ENCODE measurements at regions not wholly inside any gene's neighbourhood (a gene's known extent, or its start where the extent isn't known, plus 50 kb on each side); places are given as distances from the start of the nearest gene placed in this dataset.

GRCh38 chr4:8775751-8776355, 95.8 kb downstream of the HMX1 start:
- DNase-seq (ENCODE audit: extremely low read depth in 1 of 11, low read depth in 9 of 11, low spot score in 4 of 11), result no peak

- DNase-seq (ENCODE audit: extremely low read depth in 1 of 11, low read depth in 9 of 11, low spot score in 4 of 11), result no peak
Observed at GRCh38 chr4:8775121-8775520, 96.5 kb downstream of the HMX1 start.

GRCh38 chr4:8774071-8774470, 97.6 kb downstream of the HMX1 start:
- no peak for DNase-seq (ENCODE audit: extremely low read depth in 1 of 11, low read depth in 9 of 11, low spot score in 4 of 11)

DNA sequence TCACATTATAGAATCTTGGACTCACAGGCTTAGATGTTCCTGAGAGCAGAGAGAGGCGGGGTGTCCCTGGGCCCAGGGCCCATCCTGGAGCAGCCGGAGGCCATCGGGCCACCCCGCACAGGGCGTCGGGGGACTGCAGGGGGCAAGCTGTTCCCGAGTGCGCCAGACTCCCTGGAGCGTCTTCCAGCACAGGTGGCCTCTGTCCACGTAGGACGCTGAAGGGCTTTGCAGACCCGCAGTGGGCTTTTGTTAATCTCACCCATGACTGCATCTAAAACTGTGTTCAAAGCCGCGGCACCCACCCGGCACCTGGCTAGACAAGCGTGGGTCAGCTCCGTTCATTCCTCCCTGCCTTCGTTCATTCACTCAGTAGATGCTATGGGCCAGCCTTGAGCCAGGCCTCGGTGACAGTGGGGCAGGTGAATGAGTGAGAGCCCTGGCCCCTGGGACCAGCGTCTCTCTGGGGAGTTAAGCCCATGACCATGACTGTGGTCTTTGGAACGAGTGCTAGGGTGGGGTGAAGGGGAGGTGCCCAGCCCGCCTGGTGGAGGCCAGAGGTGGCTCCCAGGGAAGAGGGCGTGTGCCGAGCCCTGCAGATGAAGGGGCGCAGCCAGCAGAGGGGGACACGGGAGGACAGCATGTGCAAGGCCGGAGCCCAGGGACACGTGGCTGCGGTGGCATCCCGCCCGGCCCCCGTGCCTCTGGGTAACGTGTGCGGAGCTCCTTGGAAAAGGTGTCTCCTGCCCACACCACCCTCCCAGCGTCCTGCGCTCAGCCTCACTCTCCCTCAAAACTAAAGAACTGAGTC, 98.3 kb downstream of the HMX1 start:
- DNase-seq (ENCODE audit: extremely low read depth in 1 of 11, low read depth in 9 of 11, low spot score in 4 of 11), result no peak

DNA sequence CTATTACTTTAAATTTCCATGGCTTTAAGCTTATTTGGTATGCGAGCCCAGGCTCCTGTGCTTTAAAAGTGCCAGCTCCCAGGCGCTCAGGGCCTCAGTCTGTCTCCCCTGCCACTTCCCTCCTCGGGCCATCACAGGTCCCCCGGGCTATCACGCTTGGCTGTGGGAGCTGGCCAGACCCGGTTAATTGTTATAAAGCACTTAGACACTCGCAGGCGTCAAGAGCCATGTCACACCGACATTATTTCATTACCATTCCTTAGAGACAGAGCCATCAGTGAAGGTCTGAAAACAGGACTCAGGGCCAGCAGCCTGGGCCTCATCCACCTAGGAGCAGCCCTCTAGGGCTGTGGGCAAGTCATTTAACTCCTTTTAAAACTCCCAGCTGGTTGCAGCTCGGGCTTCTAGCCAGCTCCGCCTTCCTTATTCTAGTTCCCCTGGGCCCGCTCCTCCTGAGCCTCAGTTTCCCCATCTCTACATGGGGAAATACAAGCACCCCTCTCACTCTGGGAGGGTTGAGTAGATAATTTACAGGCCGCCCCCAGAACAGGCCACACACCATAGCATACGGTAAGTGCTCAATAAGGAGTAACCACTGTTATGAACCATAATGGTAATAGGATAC, 99.0 kb downstream of the HMX1 start:
- no peak for DNase-seq (ENCODE audit: extremely low read depth in 1 of 11, low read depth in 9 of 11, low spot score in 4 of 11)

GRCh38 chr4:8771666-8772065, 100.0 kb downstream of the HMX1 start:
- DNase-seq (ENCODE audit: extremely low read depth in 1 of 11, low read depth in 9 of 11, low spot score in 4 of 11), result no peak

DNA sequence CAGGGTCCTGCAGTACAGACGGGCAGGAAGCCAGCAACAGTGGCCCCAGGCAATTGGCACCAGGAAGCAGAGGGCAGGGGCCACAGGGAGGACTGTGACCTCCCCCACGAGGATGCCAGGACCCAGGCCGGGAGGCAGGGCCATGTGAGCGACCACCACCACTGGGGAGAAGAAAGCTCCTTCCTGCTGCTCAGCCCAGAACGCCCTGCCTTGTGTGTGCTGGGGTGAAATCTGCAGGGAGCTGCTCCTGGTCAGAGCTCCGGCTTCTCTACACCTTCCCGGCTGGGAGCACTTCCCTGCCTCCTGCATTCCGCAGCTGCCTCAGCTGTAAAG, 100.4 kb downstream of the HMX1 start:
- DNase-seq (ENCODE audit: extremely low read depth in 1 of 11, low read depth in 9 of 11, low spot score in 4 of 11), result no peak

DNA sequence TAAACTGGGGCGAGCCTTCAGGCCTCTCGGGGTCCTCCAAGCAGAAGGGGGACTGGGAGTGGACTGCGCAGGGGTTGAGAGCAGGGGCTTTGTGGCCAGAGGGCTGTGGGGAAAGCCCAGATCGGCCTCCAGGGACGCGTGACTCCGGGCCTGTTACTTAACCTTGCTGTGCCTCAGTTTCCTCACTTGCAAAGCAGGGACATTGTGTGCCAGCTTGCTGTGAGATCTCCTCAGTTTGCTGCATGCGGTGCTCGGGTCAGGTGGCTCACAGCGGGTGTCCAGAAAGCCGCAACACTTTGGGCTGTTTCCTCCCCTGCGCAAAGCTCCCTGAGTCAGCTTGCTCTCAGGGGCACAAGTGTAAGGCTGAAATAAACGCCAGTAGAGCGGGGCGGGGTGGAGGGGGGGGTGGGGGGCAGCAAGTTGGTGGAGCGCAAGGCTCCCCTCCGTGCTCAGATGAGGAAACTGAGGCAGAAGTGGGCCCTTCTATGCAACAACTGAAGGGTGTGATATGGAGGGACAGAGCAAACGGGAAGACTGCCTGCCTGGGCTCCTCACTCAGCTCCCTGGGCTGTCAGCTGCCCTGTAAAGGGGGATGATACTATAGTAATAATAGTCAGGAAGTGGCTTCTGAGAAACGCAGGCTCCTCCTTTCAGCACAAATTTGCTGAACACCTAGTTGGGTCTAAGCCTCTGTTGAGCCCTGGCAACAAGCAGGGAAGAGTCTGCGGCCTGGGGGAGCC, 101.0 kb downstream of the HMX1 start:
- no peak for DNase-seq (ENCODE audit: extremely low read depth in 1 of 11, low read depth in 9 of 11, low spot score in 4 of 11)

DNA sequence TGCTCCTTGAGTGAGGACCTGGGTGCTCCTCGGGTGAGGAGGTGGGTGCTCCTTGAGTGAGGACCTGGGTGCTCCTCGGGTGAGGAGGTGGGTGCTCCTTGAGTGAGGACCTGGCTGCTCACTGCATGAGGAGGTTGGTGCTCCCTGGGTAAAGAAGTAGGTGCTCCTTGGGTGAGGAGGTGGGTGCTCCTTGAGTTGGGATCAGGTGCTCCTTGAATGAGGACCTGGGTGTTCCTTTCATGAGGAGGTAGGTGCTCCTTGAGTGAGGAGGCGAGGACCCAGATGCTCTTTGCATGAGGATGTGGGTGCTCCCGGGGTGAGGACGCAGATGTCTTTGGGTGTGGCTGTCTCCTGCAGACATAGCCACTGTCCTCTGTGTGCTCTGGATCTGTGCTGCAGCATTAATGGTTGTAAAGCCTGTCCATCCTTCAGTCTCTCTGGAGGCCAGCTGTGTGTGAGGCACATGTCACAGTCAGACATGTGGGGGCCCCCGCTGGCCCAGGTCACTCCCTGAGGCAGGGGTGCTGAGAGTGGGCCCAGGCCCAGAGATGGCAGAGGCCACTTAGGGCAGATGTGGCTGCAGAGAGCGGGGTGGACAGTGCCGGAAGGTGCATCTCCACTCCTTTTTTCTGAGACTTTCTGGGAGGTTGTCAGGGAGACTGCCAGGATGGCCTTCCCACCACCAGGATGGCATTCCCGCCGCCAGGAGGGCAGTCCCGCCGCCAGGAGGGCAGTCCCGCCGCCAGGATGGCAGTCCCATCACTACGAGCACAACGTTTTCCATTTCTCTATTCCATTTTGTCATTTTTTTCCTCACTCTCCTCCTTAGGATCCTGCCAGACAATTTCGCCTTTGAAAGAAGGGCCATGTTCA, 101.8 kb downstream of the HMX1 start:
- DNase-seq (ENCODE audit: extremely low read depth in 1 of 11, low read depth in 9 of 11, low spot score in 4 of 11), result no peak

GRCh38 chr4:8768357-8768999, 103.2 kb downstream of the HMX1 start:
- DNase-seq (ENCODE audit: extremely low read depth in 1 of 11, low read depth in 9 of 11, low spot score in 4 of 11), result no peak

DNA sequence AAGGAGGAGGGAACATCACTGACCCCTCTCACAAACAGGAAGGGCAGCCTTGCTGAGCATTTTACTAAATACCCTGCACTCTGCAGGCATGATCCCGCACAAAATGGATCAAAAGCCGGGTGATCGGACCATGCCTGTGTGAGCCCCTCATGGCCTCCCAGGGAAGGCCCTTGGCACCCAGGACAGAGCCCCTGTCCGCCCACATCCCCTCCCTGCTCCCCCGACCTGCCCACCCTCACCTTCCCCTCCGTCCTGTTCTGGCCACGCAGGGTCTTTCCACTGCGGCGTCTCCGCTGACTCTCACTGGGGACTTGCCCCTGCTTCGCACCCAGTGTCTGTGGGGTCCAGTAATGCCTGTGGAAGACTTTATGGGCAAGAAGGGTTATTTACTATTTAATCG, 105.0 kb downstream of the HMX1 start:
- no peak for DNase-seq (ENCODE audit: extremely low read depth in 1 of 11, low read depth in 9 of 11, low spot score in 4 of 11)

DNA sequence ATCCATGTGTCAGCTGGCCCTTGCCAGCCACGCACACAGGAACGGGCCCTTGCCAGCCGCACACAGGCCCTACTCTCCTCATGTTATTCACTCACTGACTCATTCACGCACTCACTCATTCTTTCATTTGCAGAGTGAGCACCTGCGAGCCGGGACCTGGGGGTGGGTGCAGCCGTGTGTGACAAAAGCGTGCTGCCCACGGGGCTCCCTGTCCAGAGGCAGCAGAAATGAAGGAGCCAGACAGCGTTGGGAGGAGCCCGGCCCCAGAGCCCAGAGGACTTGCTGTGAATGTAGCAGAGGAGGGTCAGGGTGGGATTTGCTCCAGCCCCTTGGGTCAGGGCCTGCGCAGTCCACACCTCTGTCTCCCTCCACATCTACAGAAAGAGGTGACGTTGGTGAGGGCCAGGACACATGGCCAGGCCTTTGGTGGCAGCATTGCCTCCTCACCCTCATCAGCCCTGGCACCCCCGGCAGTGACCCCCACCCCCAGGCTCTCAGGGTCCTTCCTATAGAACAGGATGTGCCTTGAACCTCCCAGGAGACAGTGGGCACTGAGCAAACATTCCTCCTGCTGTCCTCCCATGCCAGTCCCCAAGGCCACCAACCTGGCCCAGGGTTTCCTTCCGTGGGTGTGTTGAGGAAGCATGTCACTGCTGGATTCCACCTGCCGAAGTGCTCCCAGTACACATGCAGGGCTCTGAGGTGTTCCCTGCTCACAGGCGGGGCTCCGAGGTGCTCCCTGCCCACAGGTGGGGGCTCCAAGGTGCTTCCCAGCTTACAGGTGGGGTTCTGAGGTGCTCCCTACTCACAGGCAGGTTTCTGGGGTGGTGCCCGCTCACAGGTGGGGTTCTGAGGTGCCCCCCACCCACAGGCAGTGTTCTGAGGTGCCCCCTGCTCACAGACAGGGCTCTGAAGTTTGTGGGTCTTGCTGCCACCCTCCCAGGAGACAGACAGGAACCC, 105.7 kb downstream of the HMX1 start:
- no peak for DNase-seq (ENCODE audit: extremely low read depth in 1 of 11, low read depth in 9 of 11, low spot score in 4 of 11)

GRCh38 chr4:8765084-8765483, 106.6 kb downstream of the HMX1 start:
- DNase-seq (ENCODE audit: extremely low read depth in 1 of 11, low read depth in 9 of 11, low spot score in 4 of 11), result no peak

- DNase-seq (ENCODE audit: extremely low read depth in 1 of 11, low read depth in 9 of 11, low spot score in 4 of 11), result no peak
Observed at GRCh38 chr4:8763966-8764901, 107.4 kb downstream of the HMX1 start.

DNA sequence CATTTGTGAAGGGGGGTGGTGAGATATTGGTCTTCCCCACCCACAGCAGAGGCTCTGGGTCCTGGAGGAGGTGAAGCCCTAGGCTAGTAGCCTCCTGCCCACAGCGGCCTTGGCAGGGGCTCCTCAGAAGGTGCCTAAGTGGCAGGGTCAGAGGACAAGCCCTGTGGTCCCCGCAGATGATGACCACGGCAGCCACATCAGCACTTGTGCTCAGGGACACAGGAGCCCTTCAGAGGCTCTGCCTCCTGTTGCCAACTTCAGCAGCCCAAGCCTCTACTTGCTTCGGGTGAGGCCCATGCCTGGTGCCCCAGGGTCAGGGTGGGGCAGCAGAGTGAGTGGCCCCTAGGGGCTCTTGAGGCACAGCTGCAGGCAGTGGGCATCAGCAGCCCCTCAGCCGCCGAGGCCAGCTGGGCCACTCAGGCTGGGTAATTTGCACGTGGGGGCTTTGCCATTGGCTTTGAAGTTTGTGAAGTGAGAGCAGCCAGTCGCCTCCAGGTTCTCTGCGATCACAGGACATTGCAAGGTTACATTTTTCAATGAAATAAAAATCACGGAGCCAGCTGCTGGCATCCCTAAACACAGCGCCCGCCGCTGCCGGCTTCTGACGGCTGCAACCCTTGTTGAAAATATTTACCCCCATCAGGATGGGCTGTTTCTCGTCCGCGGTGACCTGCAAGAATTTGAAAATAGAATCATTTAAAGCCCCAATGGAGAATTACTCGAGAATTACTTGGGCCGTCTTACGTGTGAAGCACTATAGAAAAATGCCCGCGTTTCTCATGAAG, 108.5 kb downstream of the HMX1 start:
- no peak for DNase-seq (ENCODE audit: extremely low read depth in 1 of 11, low read depth in 9 of 11, low spot score in 4 of 11)

- no peak for DNase-seq (ENCODE audit: extremely low read depth in 1 of 11, low read depth in 9 of 11, low spot score in 4 of 11)
Observed at GRCh38 chr4:8762356-8762755, 109.3 kb downstream of the HMX1 start.

All from renal cortex interstitium (tissue), 11 donors.